Epidermal melanocyte (primary cell): ENCODE measurements at regions not wholly inside any gene's neighbourhood (a gene's known extent, or its start where the extent isn't known, plus 50 kb on each side); places are given as distances from the start of the nearest gene placed in this dataset.
"Not testable (repeated sequence)": the region's sequence is repeated elsewhere in the genome, so short reads cannot be mapped to it uniquely, and the experiment has no call there.

Experiments used
- DNase-seq: peaks from one replicate; pipeline ENCODE4 v3.0.0; 2011; ENCODE audit warnings: low spot score; ENCODE audit not compliant: insufficient read length

DNA sequence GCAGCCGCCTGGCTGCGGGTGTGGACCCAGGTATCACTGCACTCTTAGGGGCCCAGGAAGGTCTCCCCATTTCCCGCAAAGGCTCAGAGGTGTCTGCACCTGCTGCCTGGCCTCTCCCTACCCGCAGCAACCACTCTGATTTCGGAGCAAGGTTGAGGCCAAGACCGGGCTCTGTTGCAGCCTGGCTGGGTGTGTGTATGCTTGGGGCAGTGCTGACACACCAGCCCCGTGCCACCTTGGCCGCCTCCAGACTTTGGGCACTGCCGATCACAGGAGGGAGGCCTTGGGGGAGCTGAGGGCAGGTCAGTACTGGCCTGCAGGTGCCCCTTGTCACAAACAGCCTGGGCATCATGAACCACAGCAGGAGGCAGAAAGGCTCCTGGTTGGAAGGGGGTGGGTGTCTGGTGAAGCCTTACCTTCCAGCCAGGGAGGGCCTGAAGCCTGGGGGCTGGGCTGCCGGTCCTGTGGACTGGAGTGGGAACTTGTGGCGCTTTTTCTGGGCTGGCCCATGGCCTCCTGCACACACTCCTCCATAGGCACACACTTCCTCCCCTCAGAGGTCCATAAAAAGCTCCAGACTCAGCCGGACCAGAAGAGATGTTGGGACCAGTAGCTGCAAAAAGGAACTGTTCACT lies 519.5 kb downstream of the RWDD3 start:
- DNase-seq, result no peak

GRCh38 chr1:95754412-95754811 lies 520.4 kb downstream of the RWDD3 start:
- no peak for DNase-seq

- DNase-seq, result no peak
Observed at GRCh38 chr1:95766036-95766435, 532.0 kb downstream of the RWDD3 start.

DNA sequence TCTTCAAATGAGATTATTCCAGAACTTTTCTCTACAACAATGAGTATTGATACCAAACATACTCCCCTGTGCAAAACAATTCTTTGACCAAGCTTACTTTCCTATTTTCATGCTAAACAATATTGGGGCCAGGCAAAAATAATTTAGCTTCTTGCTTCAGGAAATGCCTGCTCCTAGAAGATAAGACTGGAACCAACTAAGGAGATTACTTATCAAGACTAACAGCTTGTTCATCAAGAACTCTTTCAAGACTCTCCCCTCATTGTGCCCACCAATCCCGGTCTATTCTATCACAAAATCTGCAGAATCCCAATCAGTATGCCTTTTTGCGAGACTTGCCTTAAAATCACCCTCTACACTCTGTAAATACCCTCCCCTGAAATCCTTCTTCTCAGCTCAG lies 536.6 kb downstream of the RWDD3 start:
- DNase-seq, result no peak

GRCh38 chr1:95778217-95778616 lies 544.2 kb downstream of the RWDD3 start:
- DNase-seq, result no peak

DNA sequence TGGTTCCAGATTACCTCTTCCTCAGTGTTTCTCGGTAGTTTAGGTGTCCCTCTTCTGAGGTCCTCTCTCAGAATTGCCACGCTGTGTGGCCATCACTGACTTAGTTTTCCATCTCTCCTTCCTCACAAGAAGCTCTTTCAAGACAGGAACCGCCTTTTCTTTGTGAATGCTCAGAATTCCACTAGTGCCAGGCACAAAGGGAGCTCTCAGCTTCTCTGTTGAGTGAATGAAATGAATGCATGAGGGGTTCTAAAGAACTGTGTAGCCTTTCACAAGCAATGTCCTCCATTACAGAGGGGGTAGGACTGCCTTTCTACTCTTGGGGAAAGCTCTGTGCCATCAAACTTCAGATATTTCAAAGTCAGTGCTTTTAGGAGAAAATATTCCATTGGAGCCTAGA lies 546.8 kb downstream of the RWDD3 start:
- DNase-seq, result no peak

- DNase-seq, result no peak
Observed at GRCh38 chr1:95790136-95790535, 556.1 kb downstream of the RWDD3 start.

GRCh38 chr1:95793893-95794292 lies 559.9 kb downstream of the RWDD3 start:
- no peak for DNase-seq

GRCh38 chr1:95797761-95798160 lies 563.8 kb downstream of the RWDD3 start:
- not testable (repeated sequence) for DNase-seq

DNA sequence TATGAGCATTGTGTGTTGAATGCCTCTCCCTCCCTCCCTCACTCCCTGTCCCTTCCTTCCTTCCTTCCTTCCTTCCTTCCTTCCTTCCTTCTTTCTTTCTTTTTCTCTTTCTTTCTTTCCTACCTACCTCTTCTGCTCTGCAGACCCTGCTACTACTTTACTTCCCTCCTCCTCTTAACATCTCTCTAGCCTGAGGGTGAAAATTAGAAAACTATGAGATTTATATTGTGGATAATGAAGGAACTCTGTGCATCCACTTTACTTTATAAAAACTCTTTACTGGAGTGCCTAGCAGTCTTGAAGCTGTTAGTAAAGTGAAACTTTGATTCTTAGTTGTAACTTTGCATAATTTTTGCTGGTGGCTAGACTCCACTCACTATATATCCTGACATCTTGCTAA lies 572.2 kb downstream of the RWDD3 start:
- no peak for DNase-seq

- DNase-seq, result no peak
Observed at GRCh38 chr1:95809391-95809790, 575.4 kb downstream of the RWDD3 start.

DNA sequence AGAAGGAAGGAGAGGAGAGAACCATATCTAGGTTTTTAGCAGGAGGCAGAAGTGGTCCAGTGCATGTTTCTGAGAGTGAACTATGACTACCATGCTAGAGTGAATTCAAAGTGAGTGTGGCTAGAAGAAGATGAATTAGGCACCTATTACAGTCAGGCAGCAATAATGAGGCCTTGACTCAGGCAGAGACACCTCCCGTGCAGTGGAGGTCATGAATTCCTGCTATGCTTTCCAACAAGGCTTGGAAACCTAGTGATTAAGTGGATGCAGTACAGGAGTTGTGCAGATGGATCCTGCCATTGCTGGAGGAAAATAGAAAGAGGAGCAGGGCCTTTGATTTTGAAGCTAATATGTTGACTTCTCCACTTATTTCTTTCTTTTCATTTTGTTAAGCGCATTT lies 581.5 kb downstream of the RWDD3 start:
- DNase-seq, result no peak

- no peak for DNase-seq
Observed at GRCh38 chr1:95829556-95829955, 595.5 kb downstream of the RWDD3 start.

- DNase-seq, result no peak
Observed at GRCh38 chr1:95832370-95832769, 598.4 kb downstream of the RWDD3 start.

DNA sequence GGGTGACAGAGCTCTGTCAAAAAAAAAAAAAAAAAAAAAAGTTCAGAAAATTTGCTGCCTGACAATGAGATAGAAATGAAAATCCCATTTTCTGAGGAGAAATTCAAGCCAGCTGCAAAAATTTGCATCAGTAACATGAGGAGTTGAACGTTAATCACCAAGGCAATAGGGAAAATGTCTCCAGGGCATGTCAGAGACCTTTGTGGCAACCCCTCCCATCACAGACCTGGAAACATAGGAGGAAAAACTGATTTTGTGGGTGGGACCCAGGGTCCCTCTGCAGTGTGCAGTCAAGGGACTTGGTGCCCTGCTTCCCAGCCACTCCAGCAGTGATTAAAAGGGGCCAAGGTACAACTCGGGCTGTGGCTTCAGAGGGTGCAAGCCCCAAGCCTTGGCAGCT lies 615.4 kb downstream of the RWDD3 start:
- no peak for DNase-seq

DNA sequence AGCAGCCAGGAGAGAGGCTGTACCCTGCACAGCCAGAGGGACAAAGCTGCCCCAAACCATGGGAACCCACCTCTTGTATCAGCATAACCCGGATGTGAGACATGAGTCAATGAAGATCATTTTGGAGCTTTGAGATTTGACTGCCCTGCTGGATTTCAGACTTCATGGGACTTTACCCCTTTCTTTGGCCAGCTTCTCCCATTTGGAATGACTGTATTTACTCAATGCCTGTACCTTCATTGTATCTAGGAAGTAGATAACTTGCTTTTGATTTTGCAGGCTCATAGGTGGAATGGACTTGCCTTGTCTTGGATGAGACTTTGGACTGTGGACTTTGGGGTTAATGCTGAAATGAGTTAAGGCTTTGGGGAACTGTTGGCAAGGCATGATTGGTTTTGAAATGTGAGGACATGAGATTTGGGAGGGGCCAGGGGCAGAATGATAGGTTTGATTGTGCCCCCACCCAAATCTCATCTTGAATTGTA lies 616.2 kb downstream of the RWDD3 start:
- no peak for DNase-seq

DNA sequence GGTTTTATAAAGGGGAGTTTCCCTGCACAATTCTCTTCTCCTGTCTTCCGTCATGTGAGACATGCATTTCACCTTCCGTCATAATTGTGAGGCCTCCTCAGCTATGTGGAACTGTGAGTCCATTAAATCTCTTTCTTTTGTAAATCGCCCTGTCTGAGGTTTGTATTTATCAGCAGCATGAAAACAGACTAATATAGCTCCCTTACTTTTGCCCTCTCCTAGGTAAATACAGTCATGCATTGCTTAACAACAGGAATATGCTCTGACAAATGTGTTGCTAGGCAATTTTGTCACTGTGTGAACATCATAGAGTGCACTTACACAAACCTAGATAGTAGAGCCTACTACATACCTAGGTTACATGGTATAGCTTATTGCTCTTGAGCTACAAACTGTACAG lies 616.8 kb downstream of the RWDD3 start:
- no peak for DNase-seq

DNA sequence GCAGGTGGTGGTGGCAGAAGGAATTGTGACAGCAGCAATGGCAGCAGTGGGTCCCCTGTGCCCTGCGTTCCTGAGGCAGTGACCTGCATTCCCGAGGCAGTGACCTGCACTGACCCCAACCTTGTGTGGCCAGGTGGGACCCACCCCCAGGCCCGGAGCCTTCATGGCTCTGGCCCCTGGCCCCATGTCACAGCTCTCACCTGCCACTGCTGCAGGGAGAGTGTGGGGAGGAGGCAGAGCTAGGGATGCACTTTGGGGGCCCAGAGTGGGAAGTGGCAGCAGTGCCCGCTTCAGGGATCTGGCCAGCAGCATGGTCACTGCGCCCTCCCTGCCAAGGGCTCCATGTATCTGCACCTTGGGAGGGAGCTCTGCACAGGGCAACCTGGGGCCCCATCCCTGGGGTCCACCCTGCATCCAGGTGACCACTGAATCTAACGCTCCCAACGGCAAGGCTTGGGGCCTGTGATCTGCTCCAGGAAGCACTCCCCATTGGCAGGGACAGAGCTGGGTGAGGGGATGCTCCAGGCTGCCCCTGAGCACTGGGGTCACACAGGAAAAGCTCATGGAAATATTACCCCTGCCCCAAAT lies 618.6 kb downstream of the RWDD3 start:
- no peak for DNase-seq

DNA sequence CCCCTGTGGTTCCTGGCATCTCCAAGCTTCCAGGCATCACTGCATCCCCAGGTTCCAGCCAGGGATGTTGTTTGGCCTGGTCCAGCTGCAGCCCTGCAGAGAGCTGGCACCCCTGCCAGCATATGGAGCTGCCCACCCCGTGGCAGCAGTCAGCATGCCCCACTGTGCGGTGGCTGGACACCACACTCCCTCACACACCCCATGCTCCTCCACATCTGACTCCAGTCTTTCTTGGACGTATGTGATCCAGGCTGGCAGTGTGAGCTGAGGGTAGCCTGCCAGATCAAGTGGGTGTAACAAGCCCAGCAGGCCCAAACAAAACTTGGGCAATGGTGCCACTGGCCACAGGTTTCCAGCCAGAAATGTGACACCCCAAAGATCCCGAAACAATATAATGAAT lies 620.4 kb downstream of the RWDD3 start:
- no peak for DNase-seq

GRCh38 chr1:95863086-95863485 lies 629.1 kb downstream of the RWDD3 start:
- no peak for DNase-seq

DNA sequence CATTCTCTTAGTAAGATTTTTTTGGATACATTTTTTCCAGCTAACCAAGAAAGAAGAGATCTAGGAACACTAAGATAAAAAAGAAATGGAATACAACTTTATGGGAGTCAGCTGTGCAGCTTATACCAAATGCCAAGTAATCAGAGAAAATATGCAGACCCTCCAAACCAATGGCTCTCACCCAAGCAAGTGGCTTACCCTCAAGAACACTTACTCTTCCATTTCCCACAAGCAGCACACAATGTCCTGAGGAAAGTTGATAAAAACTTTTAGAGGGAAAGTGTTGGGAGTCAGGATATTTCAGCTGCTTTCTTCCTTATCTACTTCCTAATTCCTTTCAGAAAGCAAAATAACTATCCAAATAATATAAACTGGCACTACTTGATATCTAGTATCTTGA lies 631.8 kb downstream of the RWDD3 start:
- DNase-seq, result no peak

DNA sequence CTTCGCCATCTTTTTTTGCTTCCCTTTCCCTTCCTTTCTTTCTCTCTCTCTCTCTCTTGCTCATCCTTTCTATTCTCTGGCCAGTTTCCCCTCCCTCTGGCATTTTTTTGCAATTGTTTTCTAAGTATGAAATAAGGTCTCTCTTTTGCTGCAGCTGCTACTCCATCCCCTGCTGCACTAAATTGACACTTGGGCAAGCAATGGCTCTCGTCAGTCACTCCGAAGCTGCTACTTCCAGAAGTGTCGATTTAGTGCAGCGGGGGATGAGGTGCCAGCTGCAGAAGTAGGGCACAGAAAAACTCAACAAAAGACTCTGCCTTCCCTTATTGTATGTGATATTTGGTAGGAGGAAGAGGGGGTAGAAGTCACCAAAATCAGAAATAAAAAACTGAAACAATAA lies 642.3 kb downstream of the RWDD3 start:
- no peak for DNase-seq

- no peak for DNase-seq
Observed at GRCh38 chr1:95879498-95880050, 645.6 kb downstream of the RWDD3 start.
